ENCODE measurements at regions not wholly inside any gene's neighbourhood (a gene's known extent, or its start where the extent isn't known, plus 50 kb on each side); places are given as distances from the start of the nearest gene placed in this dataset.

DNA sequence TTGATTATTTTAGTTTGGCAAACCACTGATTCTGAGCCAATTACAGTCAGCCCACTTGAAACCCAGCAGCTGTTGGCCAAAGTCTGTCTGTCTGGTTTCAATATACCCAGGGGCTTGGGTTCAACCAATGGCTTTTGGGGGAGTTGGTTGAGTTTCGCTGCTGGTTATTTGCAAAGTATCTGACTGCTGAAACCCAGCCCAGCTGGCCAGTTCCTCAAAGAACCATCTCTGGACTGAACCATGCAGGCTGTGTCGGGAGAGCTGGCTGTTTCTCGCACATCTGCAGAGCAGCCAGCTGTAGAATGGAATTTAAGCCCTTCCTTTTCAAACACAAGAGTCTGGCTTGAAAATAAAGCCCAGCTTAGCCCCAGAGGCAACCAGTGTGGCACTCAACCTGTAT is 66.0 kb upstream of the PAX7 start:
- no peak overlapping the region for H3K27ac ChIP-seq (replicated peaks in 1 of 4)
- peaks cover 0 to 89% (median 9%) of the 10 kb centered on the region in 4 donors for H3K27me3 ChIP-seq
- peaks cover 0 to 9% (median 4%) of the 10 kb centered on the region in 4 donors for H3K9me3 ChIP-seq
- 40% methylated on average over 2 of the region's 3 CpGs for WGBS
- no peaks in the 10 kb centered on the region for H3K4me1 ChIP-seq
- no peak for DNase-seq (ENCODE audit: extremely low spot score)
- H3K4me3 ChIP-seq = no peak overlapping the region
- intact Hi-C loops (cut with DNase I) = no loop called here
- TF ChIP-seq POLR2A (IDR thresholded peaks at IDR 0.05; ENCODE audit: low read depth) (no peak), EP300 (IDR thresholded peaks at IDR 0.05) (no peak), POLR2AphosphoS5 (IDR thresholded peaks at IDR 0.05) (no peak)
- TF ChIP-seq, protein P1, sequence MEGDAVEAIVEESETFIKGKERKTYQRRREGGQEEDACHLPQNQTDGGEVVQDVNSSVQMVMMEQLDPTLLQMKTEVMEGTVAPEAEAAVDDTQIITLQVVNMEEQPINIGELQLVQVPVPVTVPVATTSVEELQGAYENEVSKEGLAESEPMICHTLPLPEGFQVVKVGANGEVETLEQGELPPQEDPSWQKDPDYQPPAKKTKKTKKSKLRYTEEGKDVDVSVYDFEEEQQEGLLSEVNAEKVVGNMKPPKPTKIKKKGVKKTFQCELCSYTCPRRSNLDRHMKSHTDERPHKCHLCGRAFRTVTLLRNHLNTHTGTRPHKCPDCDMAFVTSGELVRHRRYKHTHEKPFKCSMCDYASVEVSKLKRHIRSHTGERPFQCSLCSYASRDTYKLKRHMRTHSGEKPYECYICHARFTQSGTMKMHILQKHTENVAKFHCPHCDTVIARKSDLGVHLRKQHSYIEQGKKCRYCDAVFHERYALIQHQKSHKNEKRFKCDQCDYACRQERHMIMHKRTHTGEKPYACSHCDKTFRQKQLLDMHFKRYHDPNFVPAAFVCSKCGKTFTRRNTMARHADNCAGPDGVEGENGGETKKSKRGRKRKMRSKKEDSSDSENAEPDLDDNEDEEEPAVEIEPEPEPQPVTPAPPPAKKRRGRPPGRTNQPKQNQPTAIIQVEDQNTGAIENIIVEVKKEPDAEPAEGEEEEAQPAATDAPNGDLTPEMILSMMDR (IDR thresholded peaks at IDR 0.05) = no peak
- no peaks in the 10 kb centered on the region for H3K36me3 ChIP-seq

DNA sequence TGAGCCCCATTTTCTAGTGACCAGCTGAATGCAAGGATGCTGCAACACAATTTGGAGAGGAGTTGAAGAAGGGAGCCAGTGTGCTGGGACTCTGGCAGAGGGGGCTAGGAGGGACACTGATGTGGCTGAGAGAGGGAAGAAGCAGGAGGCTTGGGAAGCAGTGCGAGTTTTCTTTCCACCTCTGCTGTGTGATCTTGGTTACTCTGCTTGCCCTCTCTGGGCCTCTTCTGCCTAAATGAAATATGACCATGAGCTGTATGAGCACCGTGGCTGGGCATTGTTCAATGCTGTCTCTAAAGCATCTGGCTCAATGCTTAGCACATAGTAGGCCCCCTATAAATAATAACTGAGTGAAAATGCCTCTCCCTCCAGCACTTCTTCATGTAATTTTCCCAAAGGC is 65.3 kb upstream of the PAX7 start:
- DNase-seq (ENCODE audit: extremely low spot score) = no peak
- H3K9me3 ChIP-seq = peaks cover 0 to 9% (median 4%) of the 10 kb centered on the region in 4 donors
- intact Hi-C loops (cut with DNase I) = no loop called here
- H3K4me1 ChIP-seq = no peaks in the 10 kb centered on the region
- H3K27me3 ChIP-seq = peaks cover 0 to 89% (median 4%) of the 10 kb centered on the region in 4 donors
- no peak overlapping the region for H3K27ac ChIP-seq (replicated peaks in 1 of 4)
- 90% methylated on average over 2 of the region's 2 CpGs for WGBS
- no peaks in the 10 kb centered on the region for H3K36me3 ChIP-seq
- TF ChIP-seq, protein P1 (IDR thresholded peaks at IDR 0.05) = no peak
- H3K4me3 ChIP-seq = no peak overlapping the region

DNA sequence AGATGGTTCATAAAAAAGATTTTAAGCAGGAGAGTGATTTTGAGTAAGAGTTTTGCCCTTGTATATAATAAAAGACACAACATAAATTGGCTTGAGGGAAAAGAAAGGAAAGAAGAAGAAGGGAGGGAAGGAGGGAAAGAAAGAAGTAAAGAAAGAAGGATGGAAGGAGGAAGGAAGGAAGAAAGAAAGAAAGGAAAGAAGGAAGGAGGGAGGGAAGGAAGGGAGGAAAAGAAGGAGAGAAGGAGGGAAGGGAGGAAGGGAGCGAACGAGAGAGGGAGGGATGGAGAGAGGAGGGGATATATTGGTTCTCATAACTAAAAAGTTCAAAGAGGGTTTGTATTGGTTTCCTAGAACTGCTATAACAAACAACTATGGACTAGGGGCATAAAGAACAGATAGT is 62.2 kb upstream of the PAX7 start:
- Histone ChIP-seq H3K4me3 (no peak overlapping the region), H3K27ac (replicated peaks in 1 of 4) (no peak overlapping the region), H3K27me3 (peaks cover 0 to 86% (median 0%) of the 10 kb centered on the region in 4 donors), H3K36me3 (no peaks in the 10 kb centered on the region), H3K4me1 (no peaks in the 10 kb centered on the region), H3K9me3 (peaks cover 0 to 9% (median 4%) of the 10 kb centered on the region in 4 donors)
- no peak for DNase-seq (ENCODE audit: extremely low spot score)
- intact Hi-C loops (cut with DNase I) = no loop called here
- 92% methylated on average over 2 of the region's 2 CpGs for WGBS
- TF ChIP-seq, protein P1 (IDR thresholded peaks at IDR 0.05) = no peak
- TF ChIP-seq EP300 (IDR thresholded peaks at IDR 0.05) (no peak), POLR2AphosphoS5 (IDR thresholded peaks at IDR 0.05) (no peak), POLR2A (IDR thresholded peaks at IDR 0.05; ENCODE audit: low read depth) (no peak)

DNA sequence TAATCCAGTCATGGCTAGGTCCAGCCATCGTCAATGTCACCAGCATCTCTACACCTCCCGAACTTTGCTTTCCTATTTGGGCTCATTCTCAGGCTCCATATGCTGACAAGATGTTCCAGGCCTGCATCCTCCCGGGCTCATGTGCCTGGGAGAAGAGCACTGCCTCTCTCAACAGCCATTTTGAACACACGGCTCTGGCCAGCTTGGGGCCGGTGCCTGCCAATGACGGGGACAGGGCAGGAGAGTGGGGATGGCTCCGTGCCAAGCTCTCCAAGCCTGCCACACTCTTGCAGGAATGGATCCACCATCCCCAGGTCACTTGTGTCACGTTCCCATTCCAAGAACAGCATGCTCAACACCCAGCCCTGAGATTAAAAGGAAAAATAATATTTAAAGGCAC is 61.4 kb upstream of the PAX7 start:
- intact Hi-C loops (cut with DNase I) = no loop called here
- Histone ChIP-seq H3K4me3 (no peak overlapping the region), H3K4me1 (no peaks in the 10 kb centered on the region), H3K27ac (replicated peaks in 1 of 4) (no peak overlapping the region), H3K27me3 (peaks cover 0 to 86% (median 0%) of the 10 kb centered on the region in 4 donors), H3K9me3 (peaks cover 0 to 9% (median 4%) of the 10 kb centered on the region in 4 donors), H3K36me3 (no peaks in the 10 kb centered on the region)
- TF ChIP-seq, protein P1 (IDR thresholded peaks at IDR 0.05) = no peak
- no peak for TF ChIP-seq POLR2A (IDR thresholded peaks at IDR 0.05; ENCODE audit: low read depth)
- no peak for TF ChIP-seq POLR2AphosphoS5 (IDR thresholded peaks at IDR 0.05)
- TF ChIP-seq EP300 (IDR thresholded peaks at IDR 0.05) = no peak
- DNase-seq (ENCODE audit: extremely low spot score) = no peak
- WGBS = 64% methylated on average over 8 of the region's 8 CpGs

DNA sequence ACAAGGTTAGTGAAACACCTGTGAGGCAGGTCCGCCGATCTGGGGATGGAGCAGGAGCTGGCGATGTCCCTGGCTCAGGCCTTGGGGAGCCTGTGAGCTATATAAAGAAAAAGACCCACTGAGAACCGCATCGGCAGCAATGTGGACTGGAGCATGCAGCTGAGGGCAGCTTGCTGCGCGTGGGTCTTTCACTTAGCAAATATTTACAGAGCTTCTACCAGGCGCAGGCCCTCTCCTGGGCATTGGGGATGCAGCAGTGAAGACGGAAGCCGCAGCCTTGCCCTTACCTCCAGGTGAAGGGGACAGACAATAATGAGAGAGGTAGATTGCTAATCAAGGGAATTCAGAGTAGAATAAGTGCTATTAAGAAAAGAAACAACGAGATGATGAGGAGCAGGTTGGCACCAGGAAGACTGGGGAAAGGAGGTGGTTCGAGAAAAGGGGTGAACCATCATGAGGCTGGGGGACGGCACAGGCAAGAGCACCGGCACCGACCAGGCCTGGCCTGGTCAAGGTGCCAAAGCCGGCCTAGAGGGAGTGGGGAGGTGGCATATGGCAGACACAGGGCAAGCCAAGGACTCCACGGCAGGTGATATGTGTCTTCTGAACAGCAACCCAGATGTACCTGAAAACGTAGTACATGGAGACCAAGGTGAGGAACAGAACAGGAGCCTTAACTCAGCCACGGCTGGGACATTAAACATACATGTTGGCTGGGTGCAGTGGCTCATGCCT is 60.7 kb upstream of the PAX7 start:
- H3K27ac ChIP-seq (replicated peaks in 1 of 4) = no peak overlapping the region
- 79% methylated on average over 19 of the region's 19 CpGs for WGBS
- peaks cover 0 to 86% (median 0%) of the 10 kb centered on the region in 4 donors for H3K27me3 ChIP-seq
- H3K9me3 ChIP-seq = peaks cover 0 to 9% (median 4%) of the 10 kb centered on the region in 4 donors
- no peaks in the 10 kb centered on the region for H3K36me3 ChIP-seq
- no peak for DNase-seq (ENCODE audit: extremely low spot score)
- intact Hi-C loops (cut with DNase I) = no loop called here
- no peaks in the 10 kb centered on the region for H3K4me1 ChIP-seq
- no peak overlapping the region for H3K4me3 ChIP-seq
- TF ChIP-seq EP300 (IDR thresholded peaks at IDR 0.05) (no peak), POLR2A (IDR thresholded peaks at IDR 0.05; ENCODE audit: low read depth) (no peak), POLR2AphosphoS5 (IDR thresholded peaks at IDR 0.05) (no peak)
- TF ChIP-seq, protein P1 (IDR thresholded peaks at IDR 0.05) = no peak

Measured in esophagus muscularis mucosa (tissue), 4 donors.